ENCODE measurements at regions not wholly inside any gene's neighbourhood (a gene's known extent, or its start where the extent isn't known, plus 50 kb on each side); places are given as distances from the start of the nearest gene placed in this dataset.
A peak's percentile ranks its signal among the peaks of the same experiment; 100 is the strongest.

DNA sequence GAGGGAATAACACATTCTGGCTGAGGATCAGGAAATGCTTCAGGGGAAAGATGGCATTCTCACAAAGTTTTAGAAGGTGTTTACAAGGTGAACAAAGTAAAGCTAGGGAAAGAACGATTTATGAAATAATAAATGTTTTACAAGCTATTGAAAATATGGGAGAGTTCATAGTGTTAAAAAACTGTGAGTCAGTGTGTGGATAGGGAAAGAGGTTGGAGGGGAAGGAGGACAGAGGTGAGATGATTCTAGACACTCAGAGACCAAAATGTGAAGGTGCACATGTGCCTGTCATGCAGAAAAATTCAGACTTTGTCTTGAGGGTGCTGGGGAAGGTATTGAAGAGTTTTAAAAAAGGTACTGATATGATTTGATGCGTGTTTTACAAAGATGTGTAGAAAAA is 476.1 kb downstream of the TDRD3 start:
- H3K27me3 ChIP-seq = no peaks in the 10 kb centered on the region
- no peaks in the 10 kb centered on the region for H3K4me1 ChIP-seq
- TF ChIP-seq, protein P1, sequence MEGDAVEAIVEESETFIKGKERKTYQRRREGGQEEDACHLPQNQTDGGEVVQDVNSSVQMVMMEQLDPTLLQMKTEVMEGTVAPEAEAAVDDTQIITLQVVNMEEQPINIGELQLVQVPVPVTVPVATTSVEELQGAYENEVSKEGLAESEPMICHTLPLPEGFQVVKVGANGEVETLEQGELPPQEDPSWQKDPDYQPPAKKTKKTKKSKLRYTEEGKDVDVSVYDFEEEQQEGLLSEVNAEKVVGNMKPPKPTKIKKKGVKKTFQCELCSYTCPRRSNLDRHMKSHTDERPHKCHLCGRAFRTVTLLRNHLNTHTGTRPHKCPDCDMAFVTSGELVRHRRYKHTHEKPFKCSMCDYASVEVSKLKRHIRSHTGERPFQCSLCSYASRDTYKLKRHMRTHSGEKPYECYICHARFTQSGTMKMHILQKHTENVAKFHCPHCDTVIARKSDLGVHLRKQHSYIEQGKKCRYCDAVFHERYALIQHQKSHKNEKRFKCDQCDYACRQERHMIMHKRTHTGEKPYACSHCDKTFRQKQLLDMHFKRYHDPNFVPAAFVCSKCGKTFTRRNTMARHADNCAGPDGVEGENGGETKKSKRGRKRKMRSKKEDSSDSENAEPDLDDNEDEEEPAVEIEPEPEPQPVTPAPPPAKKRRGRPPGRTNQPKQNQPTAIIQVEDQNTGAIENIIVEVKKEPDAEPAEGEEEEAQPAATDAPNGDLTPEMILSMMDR (IDR thresholded peaks at IDR 0.05) = no peak
- no peaks in the 10 kb centered on the region for H3K9me3 ChIP-seq
- H3K4me3 ChIP-seq = no peak overlapping the region
- H3K27ac ChIP-seq = no peak overlapping the region
- no peaks in the 10 kb centered on the region for H3K36me3 ChIP-seq
- 44 to 53% methylated on average over 2 of the region's 2 CpGs for WGBS, 2 donors
- FAIRE-seq = no peak
- no peak for ATAC-seq
- DNase-seq = no peak
- intact Hi-C loops (cut with DNase I) = no loop called here

DNA sequence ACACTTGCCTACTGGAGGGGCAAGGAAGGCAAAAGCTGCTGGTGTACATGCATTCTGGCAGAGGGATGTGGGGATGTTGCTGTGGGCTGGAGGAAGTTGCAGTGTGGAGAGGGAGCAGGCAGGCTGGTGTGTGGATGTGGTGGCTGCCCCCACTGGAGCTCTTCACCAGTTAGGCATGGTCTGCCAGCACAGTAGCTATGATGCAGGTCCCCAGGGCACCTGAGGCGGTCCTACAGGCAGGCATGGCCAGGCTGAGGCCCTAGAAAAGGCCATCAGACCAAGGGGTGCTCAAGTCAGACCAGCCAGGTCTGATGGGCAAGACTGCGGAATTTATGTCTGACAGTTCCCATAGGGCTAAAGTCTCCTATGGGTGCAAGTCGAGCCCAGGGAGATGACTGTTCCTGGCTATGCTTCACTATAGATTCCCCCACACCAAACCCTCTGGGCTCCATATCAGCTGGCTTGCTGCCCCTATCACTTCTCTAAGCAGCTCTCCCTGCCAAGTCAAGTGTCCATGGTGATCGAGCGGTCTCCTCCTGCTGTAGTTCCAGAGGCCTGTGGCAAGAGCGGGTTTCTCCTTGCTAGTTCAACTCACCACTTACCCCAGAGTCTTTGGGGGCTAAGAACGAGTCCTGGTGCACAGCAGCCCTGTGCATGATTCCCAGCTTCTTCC is 473.1 kb downstream of the TDRD3 start:
- H3K9me3 ChIP-seq = no peaks in the 10 kb centered on the region
- H3K36me3 ChIP-seq = no peaks in the 10 kb centered on the region
- WGBS, 2 donors = 62 to 74% methylated on average over 7 of the region's 7 CpGs
- TF ChIP-seq, protein P1 (IDR thresholded peaks at IDR 0.05) = no peak
- DNase-seq (peak in 1 of 6 donors; percentile 31), FAIRE-seq (no peak), ATAC-seq (no peak)
- intact Hi-C loops (cut with DNase I) = no loop called here
- no peaks in the 10 kb centered on the region for H3K4me1 ChIP-seq
- no peaks in the 10 kb centered on the region for H3K27me3 ChIP-seq
- no peak overlapping the region for H3K27ac ChIP-seq
- H3K4me3 ChIP-seq = no peak overlapping the region

DNA sequence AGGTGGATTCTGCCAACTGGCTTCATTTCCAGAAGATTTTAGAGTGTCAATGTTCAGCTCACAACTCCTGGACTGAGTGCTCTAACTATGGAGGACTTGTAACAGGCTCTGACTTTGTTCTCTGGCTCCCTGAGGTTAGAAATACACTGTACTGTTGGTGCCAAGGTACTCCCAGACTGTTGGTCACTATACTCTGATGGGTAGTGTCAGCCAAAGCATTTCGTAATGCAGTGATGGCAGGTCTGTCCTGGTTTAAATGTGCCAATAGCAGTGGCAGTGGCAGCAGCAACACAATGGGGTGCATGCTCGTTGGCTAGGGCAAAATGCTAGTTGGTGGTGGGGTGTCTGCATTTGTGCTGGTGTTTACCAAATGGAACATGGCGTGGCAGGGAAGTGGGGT is 472.2 kb downstream of the TDRD3 start:
- DNase-seq = no peak

DNA sequence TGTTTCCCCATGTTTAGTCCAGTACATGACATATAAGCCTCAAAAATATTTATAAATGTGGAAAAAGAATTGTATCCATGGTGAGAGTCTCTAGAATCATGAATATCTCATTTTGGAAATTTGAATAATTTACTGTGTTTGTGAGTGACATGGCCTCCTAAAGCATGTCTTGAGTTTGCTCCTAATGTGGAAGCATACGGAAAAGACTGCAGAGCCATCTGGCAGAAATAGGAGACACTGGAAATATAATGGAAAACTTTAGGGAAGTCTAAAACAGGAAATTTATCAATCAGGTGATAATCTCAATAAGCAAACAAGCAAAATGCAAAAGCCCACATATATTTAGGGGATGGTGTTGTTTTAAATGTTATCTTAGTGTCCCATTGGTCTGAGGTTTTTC is 465.0 kb downstream of the TDRD3 start:
- ATAC-seq (no peak), DNase-seq (no peak), FAIRE-seq (no peak)
- intact Hi-C loops (cut with DNase I) = no loop called here
- H3K36me3 ChIP-seq = no peaks in the 10 kb centered on the region
- 70 to 84% methylated on average over 1 of the region's 1 CpG for WGBS, 2 donors
- TF ChIP-seq, protein P1 (IDR thresholded peaks at IDR 0.05) = no peak
- no peaks in the 10 kb centered on the region for H3K27me3 ChIP-seq
- no peak overlapping the region for H3K27ac ChIP-seq
- no peaks in the 10 kb centered on the region for H3K4me1 ChIP-seq
- no peaks in the 10 kb centered on the region for H3K9me3 ChIP-seq
- H3K4me3 ChIP-seq = no peak overlapping the region

More for the DNA sequence above, 472.2 kb downstream of the TDRD3 start:
- ATAC-seq (no peak), FAIRE-seq (no peak)
- WGBS, 2 donors = 53 to 69% methylated on average over 3 of the region's 3 CpGs
- H3K27me3 ChIP-seq = no peaks in the 10 kb centered on the region
- TF ChIP-seq, protein P1 (IDR thresholded peaks at IDR 0.05) = no peak
- H3K36me3 ChIP-seq = no peaks in the 10 kb centered on the region
- intact Hi-C loops (cut with DNase I) = no loop called here
- no peaks in the 10 kb centered on the region for H3K4me1 ChIP-seq
- H3K4me3 ChIP-seq = no peak overlapping the region
- no peaks in the 10 kb centered on the region for H3K9me3 ChIP-seq
- no peak overlapping the region for H3K27ac ChIP-seq

DNA sequence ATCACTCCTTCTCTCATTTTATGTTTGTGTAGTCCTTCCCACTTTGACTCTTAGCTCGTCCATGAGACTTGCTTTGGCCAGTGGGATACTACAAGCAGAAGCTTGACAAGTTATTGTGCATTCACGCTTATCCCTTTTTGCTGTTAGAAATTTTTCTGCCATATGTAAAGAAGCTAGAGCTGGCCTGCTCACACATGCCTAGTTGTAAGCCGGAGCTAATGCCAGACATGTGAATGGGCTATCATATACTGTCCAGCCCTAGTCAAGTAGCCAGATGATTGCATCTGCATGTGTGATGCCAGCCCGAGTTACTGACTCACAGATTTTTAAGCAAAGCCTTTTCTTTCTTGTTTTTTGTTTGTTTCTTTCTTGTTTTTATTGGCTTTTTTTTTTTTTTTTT is 460.7 kb downstream of the TDRD3 start:
- ATAC-seq (no peak), DNase-seq (no peak), FAIRE-seq (no peak)
- Histone ChIP-seq H3K27me3 (no peaks in the 10 kb centered on the region), H3K27ac (no peak overlapping the region), H3K36me3 (no peaks in the 10 kb centered on the region), H3K4me3 (no peak overlapping the region), H3K9me3 (no peaks in the 10 kb centered on the region), H3K4me1 (no peaks in the 10 kb centered on the region)
- 68 to 71% methylated on average over 4 of the region's 4 CpGs for WGBS, 2 donors
- TF ChIP-seq, protein P1 (IDR thresholded peaks at IDR 0.05) = no peak
- intact Hi-C loops (cut with DNase I) = no loop called here
